NCI-H2171 (cell line): ENCODE measurements at regions not wholly inside any gene's neighbourhood (a gene's known extent, or its start where the extent isn't known, plus 50 kb on each side); places are given as distances from the start of the nearest gene placed in this dataset.

Experiments
- DNase-seq: peaks from one replicate; lab custom pipeline; 2025; lab: John Stamatoyannopoulos, UW

- DNase-seq = no peak
These were observed 474.6 kb upstream of the RAG2 start for GRCh38 chr11:37072538-37073055.

GRCh38 chr11:37050311-37050710, 452.3 kb upstream of the RAG2 start:
- no peak for DNase-seq

- no peak for DNase-seq
These were observed 442.9 kb upstream of the RAG2 start for GRCh38 chr11:37040921-37041320.

- DNase-seq = no peak
These were observed 440.9 kb upstream of the RAG2 start for GRCh38 chr11:37038911-37039310.

- DNase-seq = no peak
These were observed 428.7 kb upstream of the RAG2 start for GRCh38 chr11:37026741-37027140.

- no peak for DNase-seq
These were observed 428.3 kb upstream of the RAG2 start for GRCh38 chr11:37026326-37026725.

GRCh38 chr11:37006563-37006962, 408.5 kb upstream of the RAG2 start:
- DNase-seq = no peak

GRCh38 chr11:37002831-37003230, 404.8 kb upstream of the RAG2 start:
- DNase-seq = no peak

GRCh38 chr11:36997656-36998055, 399.6 kb upstream of the RAG2 start:
- DNase-seq = no peak

- DNase-seq = no peak
These were observed 398.8 kb upstream of the RAG2 start for GRCh38 chr11:36996795-36997194.

GRCh38 chr11:36994208-36994607, 396.2 kb upstream of the RAG2 start:
- no peak for DNase-seq

- DNase-seq = no peak
These were observed 390.5 kb upstream of the RAG2 start for GRCh38 chr11:36988556-36988955.

GRCh38 chr11:36985562-36985961, 387.5 kb upstream of the RAG2 start:
- DNase-seq = no peak

- DNase-seq = no peak
These were observed 378.7 kb upstream of the RAG2 start for GRCh38 chr11:36976741-36977140.

GRCh38 chr11:36974771-36975170, 376.7 kb upstream of the RAG2 start:
- no peak for DNase-seq

GRCh38 chr11:36953976-36954375, 355.9 kb upstream of the RAG2 start:
- no peak for DNase-seq

- no peak for DNase-seq
These were observed 350.6 kb upstream of the RAG2 start for GRCh38 chr11:36948460-36949127.

- DNase-seq = no peak
These were observed 347.3 kb upstream of the RAG2 start for GRCh38 chr11:36945384-36945783.

- no peak for DNase-seq
These were observed 335.4 kb upstream of the RAG2 start for GRCh38 chr11:36933481-36933880.

GRCh38 chr11:36931139-36931538, 333.1 kb upstream of the RAG2 start:
- no peak for DNase-seq

- no peak for DNase-seq
These were observed 332.2 kb upstream of the RAG2 start for GRCh38 chr11:36930256-36930655.

- DNase-seq = no peak
These were observed 331.4 kb upstream of the RAG2 start for GRCh38 chr11:36929401-36929800.

- no peak for DNase-seq
These were observed 330.6 kb upstream of the RAG2 start for GRCh38 chr11:36928621-36929020.

GRCh38 chr11:36899800-36900199, 301.8 kb upstream of the RAG2 start:
- no peak for DNase-seq
